ENCODE measurements at regions not wholly inside any gene's neighbourhood (a gene's known extent, or its start where the extent isn't known, plus 50 kb on each side); places are given as distances from the start of the nearest gene placed in this dataset.

- TF ChIP-seq, protein P1, sequence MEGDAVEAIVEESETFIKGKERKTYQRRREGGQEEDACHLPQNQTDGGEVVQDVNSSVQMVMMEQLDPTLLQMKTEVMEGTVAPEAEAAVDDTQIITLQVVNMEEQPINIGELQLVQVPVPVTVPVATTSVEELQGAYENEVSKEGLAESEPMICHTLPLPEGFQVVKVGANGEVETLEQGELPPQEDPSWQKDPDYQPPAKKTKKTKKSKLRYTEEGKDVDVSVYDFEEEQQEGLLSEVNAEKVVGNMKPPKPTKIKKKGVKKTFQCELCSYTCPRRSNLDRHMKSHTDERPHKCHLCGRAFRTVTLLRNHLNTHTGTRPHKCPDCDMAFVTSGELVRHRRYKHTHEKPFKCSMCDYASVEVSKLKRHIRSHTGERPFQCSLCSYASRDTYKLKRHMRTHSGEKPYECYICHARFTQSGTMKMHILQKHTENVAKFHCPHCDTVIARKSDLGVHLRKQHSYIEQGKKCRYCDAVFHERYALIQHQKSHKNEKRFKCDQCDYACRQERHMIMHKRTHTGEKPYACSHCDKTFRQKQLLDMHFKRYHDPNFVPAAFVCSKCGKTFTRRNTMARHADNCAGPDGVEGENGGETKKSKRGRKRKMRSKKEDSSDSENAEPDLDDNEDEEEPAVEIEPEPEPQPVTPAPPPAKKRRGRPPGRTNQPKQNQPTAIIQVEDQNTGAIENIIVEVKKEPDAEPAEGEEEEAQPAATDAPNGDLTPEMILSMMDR (IDR thresholded peaks at IDR 0.05 in 2 of 3, conservative IDR thresholded peaks at IDR 0.05 in 1 of 3; ENCODE audit: borderline replicate concordance in 1 of 3, insufficient read depth in 1 of 3, low read depth in 2 of 3, low read length in 2 of 3): no peak
- TF ChIP-seq ATF3 (IDR thresholded peaks at IDR 0.05): no peak
- no peak for TF ChIP-seq POLR2A (IDR thresholded peaks at IDR 0.05; ENCODE audit: borderline replicate concordance, extremely low read depth, insufficient read depth, insufficient read length)
- TF ChIP-seq, protein P2, sequence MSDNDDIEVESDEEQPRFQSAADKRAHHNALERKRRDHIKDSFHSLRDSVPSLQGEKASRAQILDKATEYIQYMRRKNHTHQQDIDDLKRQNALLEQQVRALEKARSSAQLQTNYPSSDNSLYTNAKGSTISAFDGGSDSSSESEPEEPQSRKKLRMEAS (IDR thresholded peaks at IDR 0.05): no peak
- no peak for TF ChIP-seq SIN3A (IDR thresholded peaks at IDR 0.05; ENCODE audit: low read depth)
- no peak for TF ChIP-seq ZNF274 (IDR thresholded peaks at IDR 0.05; ENCODE audit: low read depth, low read length)
- no peak for TF ChIP-seq RAD21 (IDR thresholded peaks at IDR 0.05; ENCODE audit: low read depth)
- TF ChIP-seq REST (IDR thresholded peaks at IDR 0.05; ENCODE audit: low read depth): no peak
These were observed 1017.3 kb upstream of the PCDH20 start for GRCh38 chr13:62432906-62433305.

All from HCT116 (cell line).